ENCODE measurements at regions not wholly inside any gene's neighbourhood (a gene's known extent, or its start where the extent isn't known, plus 50 kb on each side); places are given as distances from the start of the nearest gene placed in this dataset.

DNA sequence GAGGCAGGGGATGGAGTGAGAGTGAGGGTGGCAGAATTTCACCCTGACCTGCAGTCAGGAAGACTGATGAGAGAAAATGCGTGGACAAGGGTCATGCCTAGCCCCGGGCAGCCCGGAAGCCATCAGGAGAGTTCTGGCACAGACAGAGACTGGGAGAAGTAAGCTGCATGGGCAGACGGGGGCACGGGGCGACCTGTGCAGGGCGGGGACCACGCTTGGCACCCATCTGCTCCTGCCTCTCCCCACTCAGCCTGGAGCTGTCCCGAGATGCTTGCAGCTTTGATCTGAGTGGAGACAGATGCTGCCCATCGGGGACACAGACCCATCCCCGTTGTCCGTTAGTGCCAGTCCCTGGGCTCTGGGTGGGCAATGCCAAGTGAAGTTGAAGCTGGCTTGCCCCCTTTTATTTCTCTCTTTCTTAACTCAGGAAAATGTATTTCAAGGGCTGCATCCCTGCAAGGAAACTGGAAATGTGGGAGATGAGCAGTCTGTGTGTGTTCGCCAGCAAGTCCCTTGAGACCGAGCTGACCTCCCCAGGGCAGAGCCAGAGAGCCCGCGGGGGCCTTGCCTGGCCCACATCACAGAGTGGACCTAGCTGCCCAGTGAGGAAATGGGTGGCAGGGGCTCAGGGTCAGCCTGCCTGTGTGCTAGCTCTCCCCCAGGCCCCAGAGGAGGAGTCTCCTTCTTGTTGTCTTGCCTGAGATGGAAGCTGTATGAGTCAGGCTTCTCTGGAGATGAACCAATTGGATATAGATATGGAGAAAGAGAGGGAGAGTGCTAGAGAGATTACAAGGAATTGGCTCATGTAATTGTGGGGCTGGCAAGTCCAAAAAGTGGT, 121.3 kb upstream of the C1orf174 start:
- Histone ChIP-seq H3K9ac (ENCODE audit: low read depth, low read length) (no peak overlapping the region), H3K14ac (replicated peaks; ENCODE audit: low read depth, low read length) (no peak overlapping the region), H2AK5ac (ENCODE audit: low read depth, low read length) (no peak overlapping the region), H3K23ac (ENCODE audit: low read depth, low read length) (no peak overlapping the region), H3K9me1 (ENCODE audit: insufficient read depth, low read length) (no peaks in the 10 kb centered on the region), H4K8ac (ENCODE audit: low read depth in 2 of 2, low read length in 2 of 2) (no peak overlapping the region), H3K4ac (ENCODE audit: low read depth, low read length) (no peak overlapping the region), H3K36me3 (ENCODE audit: control insufficient read depth, insufficient read depth, low read length) (no peaks in the 10 kb centered on the region), H4K20me1 (ENCODE audit: insufficient read depth, low read length) (no peaks in the 10 kb centered on the region), H3K4me3 (ENCODE audit: insufficient read depth, low read depth, low read length) (no peak overlapping the region), H2AK9ac (replicated peaks; ENCODE audit: low read depth, low read length, poor library complexity) (no peak overlapping the region), H4K5ac (ENCODE audit: low read depth, low read length) (no peak overlapping the region), H2AFZ (replicated peaks; ENCODE audit: low read length, poor library complexity) (no peak overlapping the region), H3K4me1 (ENCODE audit: control insufficient read depth, insufficient read depth, low read length) (no peaks in the 10 kb centered on the region), H3K18ac (ENCODE audit: low read depth, low read length) (no peak overlapping the region), H2BK15ac (ENCODE audit: low read depth, low read length) (no peak overlapping the region), H3K56ac (ENCODE audit: extremely low read depth, insufficient read depth, low read length) (no peak overlapping the region), H3K79me1 (ENCODE audit: low read depth in 1 of 2, low read length in 2 of 2) (no peaks in the 10 kb centered on the region), H2BK120ac (ENCODE audit: low read depth, low read length) (no peak overlapping the region), H3K9me3 (ENCODE audit: control insufficient read depth, insufficient read depth, low read length) (peaks cover 59% of the 10 kb centered on the region), H3K4me2 (ENCODE audit: low read depth, low read length) (no peak overlapping the region), H3K27me3 (ENCODE audit: control insufficient read depth, insufficient read depth, low read length) (no peaks in the 10 kb centered on the region), H2BK20ac (ENCODE audit: low read depth, low read length) (no peak overlapping the region), H2BK5ac (ENCODE audit: low read depth, low read length, poor library complexity, severe bottlenecking) (no peak overlapping the region), H4K91ac (ENCODE audit: insufficient read depth, low read depth, low read length) (no peak overlapping the region), H3K27ac (ENCODE audit: insufficient read depth, low read length) (no peak overlapping the region)
- intact Hi-C loops (cut with micrococcal nuclease), result no loop called here
- ChIA-PET POLR2A (ENCODE audit: unreplicated experiment) (no interaction called here), CTCF (no interaction called here)
- BruUV-seq (replicated peaks), result no TSS peak
- DNase-seq, result no peak
- TF ChIP-seq MAFK (IDR thresholded peaks at IDR 0.05; ENCODE audit: low read depth, low read length), result no peak
- no peak for TF ChIP-seq USF2 (IDR thresholded peaks at IDR 0.05; ENCODE audit: low read depth, low read length)
- no peak for TF ChIP-seq RCOR1 (IDR thresholded peaks at IDR 0.05; ENCODE audit: insufficient replicate concordance, low read length)
- no peak for TF ChIP-seq CEBPB (IDR thresholded peaks at IDR 0.05; ENCODE audit: low read depth, low read length)
- no peak for TF ChIP-seq SMC3 (IDR thresholded peaks at IDR 0.05; ENCODE audit: low read depth, low read length)
- no peak for TF ChIP-seq FOS (IDR thresholded peaks at IDR 0.05; ENCODE audit: low read depth, low read length)
- TF ChIP-seq, protein P1, sequence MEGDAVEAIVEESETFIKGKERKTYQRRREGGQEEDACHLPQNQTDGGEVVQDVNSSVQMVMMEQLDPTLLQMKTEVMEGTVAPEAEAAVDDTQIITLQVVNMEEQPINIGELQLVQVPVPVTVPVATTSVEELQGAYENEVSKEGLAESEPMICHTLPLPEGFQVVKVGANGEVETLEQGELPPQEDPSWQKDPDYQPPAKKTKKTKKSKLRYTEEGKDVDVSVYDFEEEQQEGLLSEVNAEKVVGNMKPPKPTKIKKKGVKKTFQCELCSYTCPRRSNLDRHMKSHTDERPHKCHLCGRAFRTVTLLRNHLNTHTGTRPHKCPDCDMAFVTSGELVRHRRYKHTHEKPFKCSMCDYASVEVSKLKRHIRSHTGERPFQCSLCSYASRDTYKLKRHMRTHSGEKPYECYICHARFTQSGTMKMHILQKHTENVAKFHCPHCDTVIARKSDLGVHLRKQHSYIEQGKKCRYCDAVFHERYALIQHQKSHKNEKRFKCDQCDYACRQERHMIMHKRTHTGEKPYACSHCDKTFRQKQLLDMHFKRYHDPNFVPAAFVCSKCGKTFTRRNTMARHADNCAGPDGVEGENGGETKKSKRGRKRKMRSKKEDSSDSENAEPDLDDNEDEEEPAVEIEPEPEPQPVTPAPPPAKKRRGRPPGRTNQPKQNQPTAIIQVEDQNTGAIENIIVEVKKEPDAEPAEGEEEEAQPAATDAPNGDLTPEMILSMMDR (conservative IDR thresholded peaks at IDR 0.05; ENCODE audit: low read depth, low read length), result no peak
- TF ChIP-seq CHD1 (IDR thresholded peaks at IDR 0.05; ENCODE audit: low read depth, low read length), result no peak
- TF ChIP-seq RAD21 (IDR thresholded peaks at IDR 0.05; ENCODE audit: low read length), result no peak
- TF ChIP-seq MXI1 (IDR thresholded peaks at IDR 0.05; ENCODE audit: borderline replicate concordance, low read depth, low read length), result no peak
- 16% methylated on average over 3 of the region's 16 CpGs; no CpG with 5 or more reads in 1 of the 2 experiments for WGBS, 2 experiments (ENCODE audit: extremely low coverage in 2 of 2, insufficient read length in 1 of 2)
- in situ Hi-C loops (cut with MboI; ENCODE audit: low sequenced_read_pairs), result no loop called here
- ATAC-seq (ENCODE audit: low read depth), result no peak
- dilution Hi-C loops (cut with HindIII; ENCODE audit: low sequenced_read_pairs, unreplicated experiment), result no loop called here
